HEK293T (cell line): ENCODE measurements at regions not wholly inside any gene's neighbourhood (a gene's known extent, or its start where the extent isn't known, plus 50 kb on each side); places are given as distances from the start of the nearest gene placed in this dataset.

ENCODE experiments used
- BHLHE40 ChIP-seq: fragments of 450-650 bp; IDR thresholded peaks from 2 replicates; pipeline ENCODE4 v1.6.1; 2016; ENCODE audit warnings: mild to moderate bottlenecking, moderate library complexity, borderline replicate concordance
- CTBP1 ChIP-seq: fragments of 450-650 bp; IDR thresholded peaks from 2 replicates; pipeline ENCODE4 v1.6.1; 2016; ENCODE audit warnings: borderline replicate concordance
- ELF4 ChIP-seq: fragments of 450-650 bp; IDR thresholded peaks from 2 replicates; pipeline ENCODE4 v1.6.1; 2017; ENCODE audit warnings: antibody characterized with exemption
- FOXA1 ChIP-seq: fragments of 450-650 bp; IDR thresholded peaks from 2 replicates; pipeline ENCODE4 v1.6.1; 2016; ENCODE audit warnings: mild to moderate bottlenecking
- FOXK2 ChIP-seq: fragments of 450-650 bp; IDR thresholded peaks from 2 replicates; pipeline ENCODE4 v1.6.1; 2016; ENCODE audit warnings: mild to moderate bottlenecking
- FOXM1 ChIP-seq: fragments of 450-650 bp; IDR thresholded peaks from 2 replicates; pipeline ENCODE4 v1.6.1; 2017; ENCODE audit warnings: mild to moderate bottlenecking, borderline replicate concordance
- HDGF ChIP-seq: fragments of 450-650 bp; IDR thresholded peaks from 2 replicates; pipeline ENCODE4 v1.6.1; 2017; ENCODE audit warnings: antibody characterized with exemption, borderline replicate concordance
- L3MBTL2 ChIP-seq: fragments of 450-650 bp; conservative IDR thresholded peaks from 2 replicates; pipeline ENCODE4 v1.6.1; 2016; ENCODE audit warnings: mild to moderate bottlenecking
- NFRKB ChIP-seq: fragments of 450-650 bp; IDR thresholded peaks from 2 replicates; pipeline ENCODE4 v1.6.1; 2016; ENCODE audit warnings: mild to moderate bottlenecking, moderate library complexity
- PKNOX1 ChIP-seq: fragments of 450-650 bp; IDR thresholded peaks from 2 replicates; pipeline ENCODE4 v1.6.1; 2016
- SP1 ChIP-seq: fragments of 450-650 bp; IDR thresholded peaks from 2 replicates; pipeline ENCODE4 v1.6.1; 2017
- TARDBP ChIP-seq: fragments of 450-650 bp; IDR thresholded peaks from 2 replicates; pipeline ENCODE4 v1.6.1; 2016
- ZNF384 ChIP-seq: fragments of 450-650 bp; IDR thresholded peaks from 2 replicates; pipeline ENCODE4 v1.6.1; 2016

GRCh38 chr9:23006127-23006526, 559.5 kb downstream of the DMRTA1 start:
- TF ChIP-seq TARDBP (no peak), PKNOX1 (no peak), NFRKB (no peak), FOXK2 (no peak), ELF4 (no peak), L3MBTL2 (no peak), SP1 (no peak), HDGF (no peak), FOXA1 (no peak), BHLHE40 (no peak), CTBP1 (no peak), ZNF384 (no peak), FOXM1 (no peak)
